Peyer's patch (tissue), 4 donors: ENCODE measurements at regions not wholly inside any gene's neighbourhood (a gene's known extent, or its start where the extent isn't known, plus 50 kb on each side); places are given as distances from the start of the nearest gene placed in this dataset.

Experiments
- CTCF ChIP-seq, 6 experiments: fragments of 450-650 bp in 4 of 6; fragments of 200-600 bp in 2 of 6; sonication (generic) in 1 of 6; IDR thresholded peaks; one replicate each; pipeline ENCODE4 v1.5.1; 2017 to 2019; ENCODE audit warnings: antibody characterized with exemption in 6 of 6, mild to moderate bottlenecking in 3 of 6, moderate library complexity in 1 of 6
- POLR2A ChIP-seq, 2 donors: fragments of 450-650 bp; IDR thresholded peaks; one replicate each; pipeline ENCODE4 v1.5.1; 2017; ENCODE audit warnings: antibody characterized with exemption in 2 of 2, mild to moderate bottlenecking in 2 of 2, moderate library complexity in 2 of 2

GRCh38 chr5:66358741-66359140, 214.6 kb downstream of the SREK1 start:
- TF ChIP-seq CTCF (IDR thresholded peaks at IDR 0.05) (no peak), POLR2A (IDR thresholded peaks at IDR 0.05) (no peak)
